ENCODE measurements at regions not wholly inside any gene's neighbourhood (a gene's known extent, or its start where the extent isn't known, plus 50 kb on each side); places are given as distances from the start of the nearest gene placed in this dataset.
"Not testable (repeated sequence)": the region's sequence is repeated elsewhere in the genome, so short reads cannot be mapped to it uniquely, and the experiment has no call there.

DNA sequence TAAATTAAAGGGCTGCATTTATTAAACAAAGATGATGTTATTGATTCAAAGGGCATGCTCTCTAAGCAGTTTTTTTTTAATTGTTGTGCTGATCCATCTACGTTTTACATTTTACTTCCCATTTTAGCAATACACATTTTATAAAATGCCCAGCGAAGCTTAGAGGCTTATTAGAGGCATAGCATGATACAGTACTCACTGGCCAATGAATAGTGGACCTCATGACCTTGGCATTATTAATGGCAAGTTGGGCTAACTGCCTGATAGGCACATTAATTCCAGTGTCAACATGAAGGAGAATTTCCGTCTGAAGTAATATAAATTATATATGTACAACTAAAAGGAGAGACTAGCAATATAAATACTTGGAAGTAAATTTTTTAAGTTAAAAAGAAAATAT, 837.2 kb downstream of the EFNA5 start:
- DNase-seq = no peak

DNA sequence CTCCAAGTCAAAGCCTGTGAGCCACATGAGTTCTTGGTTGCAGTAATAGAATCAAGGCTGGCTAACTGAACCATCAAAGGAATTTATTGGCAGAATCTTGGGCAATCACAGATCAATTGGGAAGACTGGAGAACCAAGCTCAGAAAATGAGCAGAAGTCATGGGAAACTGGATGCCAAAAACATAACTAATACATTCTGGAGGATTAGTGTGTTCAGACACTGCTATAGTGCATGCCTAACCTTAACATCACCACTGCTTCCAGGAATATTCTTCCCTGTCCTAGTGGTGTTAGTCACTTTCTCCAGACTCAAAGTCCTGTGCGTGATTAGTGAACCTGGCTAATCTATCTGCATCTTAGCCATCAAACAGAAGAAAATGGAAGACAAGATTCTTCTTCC, 843.7 kb downstream of the EFNA5 start:
- no peak for DNase-seq

DNA sequence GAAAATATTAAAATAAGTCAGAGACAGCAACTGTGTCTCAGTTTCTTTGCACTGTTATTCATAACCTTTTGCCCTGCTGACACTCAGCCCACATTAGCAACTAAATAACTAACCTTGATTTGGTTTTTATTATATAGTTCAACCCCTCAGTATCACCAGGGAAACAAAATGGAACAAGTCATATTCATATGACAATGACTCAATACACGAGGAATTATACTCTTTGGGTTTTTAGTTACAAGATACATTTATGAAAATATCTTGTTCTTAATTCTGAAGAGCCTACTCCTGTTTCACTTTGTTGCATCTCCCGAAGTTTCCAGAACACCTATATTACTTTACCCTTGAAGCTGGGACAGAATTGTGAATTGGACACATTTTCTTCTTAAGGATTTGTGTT, 845.4 kb downstream of the EFNA5 start:
- no peak for DNase-seq

DNA sequence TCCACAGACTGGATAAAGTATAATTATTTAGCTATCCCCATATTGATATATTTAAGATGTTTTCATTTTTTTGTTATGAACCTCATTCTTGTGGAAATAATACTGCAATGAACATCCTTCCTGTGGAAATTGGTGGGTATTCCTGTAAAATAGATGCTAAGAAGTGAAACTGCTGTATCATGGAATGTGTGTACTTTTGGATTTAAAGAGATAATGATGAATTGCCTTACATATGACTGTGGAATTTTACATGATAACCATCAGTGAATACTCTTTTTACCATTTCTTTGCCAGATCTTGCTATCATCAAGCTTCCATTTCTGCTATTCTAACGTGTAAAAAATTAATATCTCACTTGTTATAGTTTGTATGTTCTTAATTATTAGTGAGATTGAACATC, 847.9 kb downstream of the EFNA5 start:
- no peak for DNase-seq

DNA sequence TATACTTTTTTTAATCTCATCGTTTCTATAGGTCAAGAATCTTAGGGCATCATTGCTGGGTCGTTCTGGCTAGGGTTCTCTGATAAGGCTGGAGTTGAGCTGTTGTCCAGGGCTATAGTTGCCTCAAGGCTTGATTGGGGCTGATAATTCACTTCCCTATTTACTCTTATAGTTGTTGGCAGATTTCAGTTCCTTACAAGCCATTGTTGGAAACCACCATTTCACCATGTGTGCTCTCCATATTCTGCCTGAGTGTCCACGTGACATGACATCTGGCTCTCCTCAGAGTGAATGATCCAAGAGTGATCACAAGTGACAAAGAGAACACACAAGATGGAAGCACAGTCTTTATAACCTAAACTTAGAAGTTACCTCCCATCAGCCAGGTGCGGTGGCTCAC, 852.2 kb downstream of the EFNA5 start:
- DNase-seq = no peak

DNA sequence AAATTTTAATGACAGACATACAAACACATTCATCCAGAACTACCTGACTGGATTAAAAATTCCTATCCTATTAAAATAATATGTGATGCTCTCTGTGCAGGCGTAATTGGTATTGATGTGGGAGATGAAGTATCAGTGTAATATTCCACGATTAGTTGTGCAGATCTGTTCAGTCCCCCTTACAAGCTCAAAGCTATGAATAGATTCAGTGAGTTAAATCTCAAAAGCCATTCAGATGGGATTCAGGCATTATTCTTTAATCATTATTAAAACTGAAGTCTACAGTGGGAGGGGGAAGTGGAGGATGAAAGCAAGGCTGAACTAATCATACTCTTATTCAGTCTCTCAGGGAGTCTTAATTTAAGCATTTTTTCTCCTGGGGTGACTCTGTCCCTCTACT, 855.8 kb downstream of the EFNA5 start:
- no peak for DNase-seq

DNA sequence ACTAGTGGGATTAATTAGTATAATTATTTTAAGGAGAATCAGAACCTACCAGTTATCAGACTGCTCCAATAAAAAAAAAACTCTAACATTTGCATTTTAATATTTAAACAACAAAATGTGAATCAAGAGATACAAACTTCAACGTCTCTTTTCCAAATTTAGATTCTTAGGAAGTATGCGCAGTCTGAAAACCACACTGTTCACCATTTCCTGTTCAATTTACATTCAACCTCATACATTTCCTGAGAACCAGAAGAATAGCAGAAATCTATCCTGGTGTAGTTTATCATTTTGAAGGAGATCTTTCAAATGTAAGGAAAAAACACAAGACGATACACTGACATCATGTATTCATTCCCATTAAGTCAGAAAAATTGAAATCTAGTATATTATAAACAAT, 869.2 kb downstream of the EFNA5 start:
- DNase-seq = no peak

DNA sequence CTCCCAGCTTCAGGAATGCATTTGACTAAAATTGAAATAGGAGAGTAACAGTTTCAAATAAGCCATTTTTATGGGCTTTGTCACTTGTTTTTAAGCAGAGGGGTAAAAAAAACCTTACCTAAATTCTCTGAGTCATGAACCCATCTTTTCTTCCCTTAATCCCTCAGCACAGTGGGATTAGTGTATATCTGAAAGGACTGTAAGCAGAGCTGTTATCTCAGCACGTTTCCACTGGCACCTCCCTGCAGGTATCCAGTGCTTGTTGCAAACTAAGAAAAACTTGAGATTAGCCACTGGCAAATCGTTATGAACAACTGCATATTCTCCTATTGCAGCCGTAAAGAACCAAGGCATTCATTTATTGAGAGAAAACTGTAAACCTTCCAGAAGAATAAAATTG, 872.7 kb downstream of the EFNA5 start:
- DNase-seq = no peak

DNA sequence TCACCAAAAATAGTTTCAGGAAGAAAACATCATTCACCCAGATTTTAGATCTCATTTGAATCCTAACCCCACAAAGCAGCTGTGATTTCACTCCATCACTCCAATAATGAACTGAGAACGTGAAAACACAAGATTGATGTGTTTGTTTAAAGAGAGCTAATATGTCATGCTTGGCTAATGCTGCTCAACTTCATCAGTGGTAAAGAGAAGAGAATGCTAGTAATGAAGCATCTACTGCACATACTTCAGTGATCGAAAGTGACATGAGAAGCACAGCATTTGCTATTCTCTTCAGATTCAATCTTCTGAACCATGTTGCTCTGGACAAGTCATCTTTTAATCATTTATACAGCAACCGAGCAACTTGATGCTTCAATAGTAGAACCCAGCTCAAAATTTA, 874.7 kb downstream of the EFNA5 start:
- DNase-seq = no peak

DNA sequence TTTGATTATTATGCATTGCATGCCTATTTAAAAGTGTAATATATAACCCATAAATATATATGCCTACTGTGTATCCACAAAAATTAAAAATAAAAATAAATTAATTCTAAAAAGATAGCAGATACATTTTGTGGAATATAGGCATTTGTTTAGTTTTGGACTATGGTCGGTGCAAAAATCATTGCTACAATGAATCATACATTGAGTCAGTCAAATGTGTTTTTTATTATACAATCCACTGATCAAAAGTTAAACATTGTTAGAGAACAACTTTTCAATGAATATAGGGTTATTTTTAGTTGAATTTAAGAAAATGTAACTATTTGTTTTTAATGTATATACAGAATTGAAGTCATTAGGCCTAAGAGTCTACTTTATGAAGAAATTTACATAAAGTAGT, 885.9 kb downstream of the EFNA5 start:
- DNase-seq = no peak

DNA sequence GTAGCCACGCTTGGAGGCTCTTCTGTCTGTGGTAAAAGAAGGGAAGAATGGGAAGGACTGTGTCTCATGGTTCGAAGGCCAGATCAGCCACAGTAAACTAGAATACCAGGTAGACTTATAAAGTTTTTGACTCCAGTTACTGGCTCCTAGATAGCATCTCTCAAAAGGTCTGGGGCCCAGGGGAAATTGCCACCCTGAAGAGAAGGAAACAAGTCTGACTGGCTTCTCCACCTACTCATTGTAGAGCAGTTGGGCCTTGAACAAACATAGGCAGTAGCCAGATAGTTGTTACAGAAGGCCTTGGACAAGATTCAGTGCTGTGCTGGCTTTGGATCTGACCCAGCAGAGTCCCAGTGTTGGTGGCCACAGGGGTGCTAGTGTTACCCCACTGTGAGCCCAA, 890.4 kb downstream of the EFNA5 start:
- no peak for DNase-seq

DNA sequence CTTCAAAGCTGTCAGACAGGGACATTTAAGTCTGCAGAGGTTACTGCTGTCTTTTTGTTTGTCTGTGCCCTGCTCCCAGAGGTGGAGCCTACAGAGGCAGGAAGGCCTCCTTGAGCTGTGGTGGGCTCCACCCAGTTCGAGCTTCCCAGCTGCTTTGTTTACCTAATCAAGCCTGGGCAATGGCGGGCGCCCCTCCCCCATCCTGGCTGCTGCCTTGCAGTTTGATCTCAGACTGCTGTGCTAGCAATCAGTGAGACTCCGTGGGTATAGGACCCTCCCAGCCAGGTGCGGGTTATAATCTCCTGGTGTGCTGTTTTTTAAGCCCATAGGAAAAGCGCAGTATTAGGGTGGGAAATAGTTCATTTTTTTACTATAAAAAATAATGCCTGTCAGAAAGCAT, 894.2 kb downstream of the EFNA5 start:
- not testable (repeated sequence) for DNase-seq

DNA sequence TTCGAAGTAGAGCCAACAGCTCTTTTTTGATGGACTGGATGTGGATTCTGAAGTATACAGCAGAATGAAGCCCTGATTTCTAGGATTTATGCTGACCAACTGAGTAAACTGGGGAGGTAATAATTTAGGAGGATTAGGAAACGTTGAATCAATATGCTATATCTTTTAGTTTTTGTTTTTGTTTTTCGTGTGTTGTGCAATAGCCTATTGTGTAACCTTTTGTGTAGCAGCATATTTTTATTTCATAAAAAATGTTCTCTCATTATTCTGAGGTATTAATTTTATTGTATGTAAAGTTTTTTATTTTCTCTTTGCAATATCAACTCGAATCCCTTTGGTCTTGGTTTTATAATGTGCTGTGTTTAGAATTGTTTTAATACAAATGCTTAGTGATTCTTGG, 902.3 kb downstream of the EFNA5 start:
- no peak for DNase-seq

DNA sequence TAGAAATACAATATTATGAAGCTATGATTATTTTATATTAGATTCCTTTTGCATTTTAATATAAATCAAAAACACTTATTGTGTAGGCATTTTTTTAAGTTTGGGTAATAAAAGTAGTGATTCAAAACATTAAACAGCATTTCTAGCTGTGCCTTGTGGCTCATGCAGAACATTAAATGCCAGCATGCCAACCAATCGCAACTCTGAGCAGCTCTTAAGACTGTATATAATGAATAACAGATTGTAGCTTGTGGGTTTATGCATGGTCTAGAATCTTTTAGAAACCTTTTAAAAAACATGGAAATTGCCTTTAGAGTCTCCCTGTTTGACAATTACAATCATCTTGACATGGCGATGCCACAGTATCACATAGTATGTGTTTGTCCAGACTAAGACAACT, 903.8 kb downstream of the EFNA5 start:
- DNase-seq = no peak

DNA sequence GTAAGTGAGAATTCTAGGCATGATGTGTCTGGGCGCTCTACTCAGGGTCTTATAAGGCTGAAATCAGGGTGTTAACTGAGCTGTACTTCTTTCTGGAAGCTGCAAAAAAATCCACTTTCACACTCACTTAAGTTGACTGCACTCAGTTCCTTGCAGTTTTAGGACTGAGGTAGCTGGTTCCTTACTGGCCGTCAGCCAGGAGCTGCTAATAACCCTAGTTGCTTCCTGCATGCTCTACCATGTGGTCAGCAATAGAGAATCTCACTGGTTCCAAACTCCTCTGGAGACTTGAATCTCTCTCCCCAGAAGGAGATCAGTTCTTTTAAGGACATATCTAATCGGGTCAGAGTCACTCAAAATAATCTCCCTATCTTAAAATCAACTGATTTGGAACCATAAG, 911.2 kb downstream of the EFNA5 start:
- DNase-seq = no peak

DNA sequence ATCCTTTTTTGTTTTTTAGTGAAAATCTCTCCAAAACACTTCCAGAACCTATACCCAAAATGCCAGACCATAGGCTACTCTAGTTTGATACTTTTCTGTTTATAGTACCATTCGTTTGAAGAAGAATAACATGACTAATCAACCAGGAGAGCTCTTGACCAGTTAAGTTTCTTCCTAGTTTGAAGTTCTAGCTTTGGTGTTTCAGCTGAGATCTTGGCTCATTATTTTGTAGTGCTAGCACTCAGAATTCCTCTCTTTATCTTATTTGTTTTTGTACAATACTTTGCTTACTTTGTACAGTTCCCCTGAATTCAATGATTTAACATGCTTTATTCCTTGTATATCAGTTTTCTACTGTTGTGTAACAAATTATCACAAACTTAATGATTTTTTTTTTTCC, 911.6 kb downstream of the EFNA5 start:
- DNase-seq = no peak

DNA sequence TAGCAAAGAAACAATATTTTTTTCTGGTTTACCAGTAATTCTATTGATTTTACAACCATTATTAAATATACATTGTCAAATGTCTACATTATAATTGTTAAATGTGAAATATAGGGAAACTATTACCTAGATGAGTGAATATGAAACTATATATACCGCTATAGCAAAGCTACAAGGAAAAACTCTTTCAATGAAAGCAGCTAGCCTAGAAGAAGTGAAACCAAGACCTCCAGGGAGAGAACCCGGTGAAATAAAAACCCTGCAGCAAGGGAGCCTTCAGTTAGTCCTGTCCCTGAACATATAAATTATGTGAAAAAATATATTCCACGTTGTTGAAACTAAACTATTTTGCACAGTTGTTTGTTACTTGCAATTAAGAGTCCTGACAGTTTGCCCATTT, 913.1 kb downstream of the EFNA5 start:
- no peak for DNase-seq

DNA sequence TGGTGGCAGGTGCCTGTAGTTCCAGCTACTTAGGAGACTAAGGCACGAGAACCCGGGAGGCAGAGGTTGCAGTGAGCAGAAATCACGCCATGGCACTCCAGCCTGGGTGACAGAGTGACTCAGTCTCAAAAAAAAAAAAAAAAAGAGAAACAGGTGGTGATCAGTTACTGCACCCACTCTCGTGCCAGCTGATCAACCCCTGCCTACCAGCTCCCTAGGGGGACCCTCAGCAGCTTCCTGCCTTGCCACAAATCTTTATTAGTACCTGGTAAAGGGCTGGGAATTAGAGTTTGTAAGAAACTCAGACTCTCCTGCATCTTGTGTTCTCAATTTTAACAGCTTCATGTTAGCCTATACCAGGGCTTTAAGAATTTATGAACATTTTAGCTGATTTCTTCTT, 914.9 kb downstream of the EFNA5 start:
- DNase-seq = no peak

DNA sequence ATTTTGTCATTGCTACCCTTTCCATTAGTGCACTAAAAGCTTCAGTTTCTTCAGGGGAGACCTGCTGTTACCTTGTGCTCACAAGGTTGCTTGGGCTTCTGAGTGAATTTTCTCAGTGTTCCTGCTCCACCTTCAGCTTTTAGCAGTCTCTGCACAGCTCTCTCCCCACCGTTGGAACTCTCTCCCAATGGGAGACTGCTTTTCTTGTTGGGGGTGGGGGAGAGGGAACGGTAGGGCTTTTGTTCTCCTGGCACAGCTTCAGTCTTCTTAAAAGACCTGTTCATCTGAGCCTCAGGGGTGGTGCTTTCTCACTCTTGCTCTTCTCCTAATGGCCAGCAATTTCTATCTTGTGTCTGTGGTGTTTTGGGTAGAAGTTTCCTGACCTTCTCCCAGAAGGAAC, 915.7 kb downstream of the EFNA5 start:
- DNase-seq = no peak

DNA sequence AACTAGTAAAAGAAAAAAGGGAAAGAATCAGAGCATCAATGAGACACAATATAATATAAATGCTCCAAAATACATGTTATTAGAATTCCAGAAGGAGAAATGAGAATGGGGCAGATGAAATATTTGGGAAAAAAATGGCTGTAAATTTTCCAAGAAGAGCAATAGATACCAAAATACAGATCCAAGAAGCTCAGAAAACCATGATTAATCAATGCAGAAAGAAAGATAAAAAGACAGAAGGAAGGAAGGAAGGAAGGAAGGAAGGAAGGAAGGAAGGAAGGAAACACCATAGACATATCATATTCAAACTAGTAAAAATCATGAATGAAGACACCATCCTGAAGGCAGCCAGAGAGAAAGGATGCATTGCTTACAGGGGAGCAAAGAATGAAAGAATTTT, 920.9 kb downstream of the EFNA5 start:
- DNase-seq = no peak

DNA sequence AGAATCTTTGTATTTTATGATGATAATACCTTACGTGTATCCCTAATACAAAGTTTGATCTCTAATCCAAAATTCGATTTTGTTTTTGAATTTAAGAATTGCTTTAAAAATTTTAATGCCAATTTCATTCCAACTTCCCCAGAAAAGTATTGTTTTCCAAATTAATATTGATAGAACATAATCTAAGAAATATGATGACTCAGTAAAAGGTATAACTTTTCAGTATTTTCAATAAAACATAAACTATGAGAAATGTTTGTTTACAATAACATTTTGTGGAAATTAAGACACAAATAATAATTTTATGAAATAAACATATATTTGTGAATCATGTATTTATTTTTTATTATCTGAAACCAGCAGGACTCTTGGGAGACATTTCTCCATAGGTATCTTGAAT, 931.6 kb downstream of the EFNA5 start:
- no peak for DNase-seq

DNA sequence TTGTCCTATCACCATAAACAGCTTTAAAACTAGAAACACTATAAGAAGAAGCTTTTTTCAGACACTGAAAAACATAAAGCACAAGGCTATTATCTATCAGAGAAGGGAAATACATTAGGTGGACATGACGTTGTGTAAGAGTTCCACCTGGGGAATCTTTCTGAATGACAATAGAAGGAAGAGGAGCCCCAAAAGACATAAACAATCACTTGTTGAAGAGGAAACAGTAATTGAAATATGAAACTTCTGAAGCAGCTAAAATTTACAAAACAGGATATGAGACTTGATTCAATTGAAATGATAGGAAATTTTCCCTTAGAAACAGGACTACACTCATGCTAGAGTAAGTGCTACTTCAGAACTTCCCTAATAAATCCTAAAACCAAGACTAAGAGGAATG, 933.6 kb downstream of the EFNA5 start:
- DNase-seq = no peak

DNA sequence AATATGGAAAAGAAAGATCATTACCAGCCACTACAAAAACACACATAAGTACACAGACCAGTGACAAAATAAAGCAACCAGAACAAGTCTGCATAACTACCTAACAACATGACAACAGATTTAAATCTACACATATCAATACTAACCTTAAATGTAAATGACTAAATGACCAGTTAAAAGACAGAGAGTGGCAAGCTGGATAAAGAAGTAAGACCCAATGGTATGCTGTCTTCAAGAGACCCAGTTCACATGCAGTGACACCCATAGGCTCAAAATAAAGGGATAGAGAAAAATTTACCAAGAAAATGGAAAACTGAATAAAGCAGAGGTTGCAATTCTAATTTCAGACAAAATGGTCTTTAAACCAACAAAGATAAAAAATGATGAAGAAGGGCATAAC, 938.1 kb downstream of the EFNA5 start:
- no peak for DNase-seq

DNA sequence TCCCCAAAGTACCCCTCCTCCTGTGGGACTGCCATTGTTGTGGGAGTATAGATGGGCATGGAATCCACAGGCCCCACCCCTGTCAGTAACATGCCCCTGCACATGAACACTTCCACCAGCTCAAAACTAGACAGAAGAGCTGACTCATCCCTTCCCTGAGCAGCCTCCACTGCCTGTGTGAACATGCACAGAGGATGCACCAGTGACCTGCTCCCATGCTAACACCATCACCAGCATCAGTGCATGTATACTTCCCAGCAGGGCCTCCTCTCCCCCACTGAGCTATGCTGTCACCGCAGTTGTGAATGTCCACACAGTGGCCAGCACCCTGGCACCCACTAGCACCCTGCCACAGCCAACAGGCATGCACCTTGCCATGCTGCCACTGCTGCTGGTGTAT, 939.8 kb downstream of the EFNA5 start:
- DNase-seq = no peak

DNA sequence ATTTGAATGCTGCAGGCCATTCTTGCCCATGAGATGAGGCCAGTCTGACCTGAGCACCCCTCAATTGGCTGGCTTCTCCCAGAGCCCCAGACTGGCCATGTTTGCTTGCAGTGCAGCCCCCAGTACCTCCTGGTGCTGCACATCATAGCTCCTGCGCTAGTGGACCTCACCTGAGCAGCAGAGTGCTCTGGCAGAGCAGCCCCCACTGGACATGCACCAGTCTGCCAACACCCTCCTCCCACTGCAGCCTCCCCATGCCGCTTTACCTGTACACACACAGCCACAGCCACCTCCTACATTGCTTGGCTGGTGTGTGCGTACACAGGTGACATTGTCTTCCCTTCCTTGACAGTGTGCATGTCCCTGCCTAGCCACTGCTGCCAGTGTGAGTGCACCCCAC, 940.2 kb downstream of the EFNA5 start:
- DNase-seq = peak in 1 of 56 donors; percentile 0

All from nucleus accumbens (tissue), 56 donors.